HL-60 (cell line): ENCODE measurements at regions not wholly inside any gene's neighbourhood (a gene's known extent, or its start where the extent isn't known, plus 50 kb on each side); places are given as distances from the start of the nearest gene placed in this dataset.
A peak's percentile ranks its signal among the peaks of the same experiment; 100 is the strongest.

Source experiments
- DNase-seq, 2 experiments: peaks; one replicate each; pipeline ENCODE4 v3.0.0-alpha.2; 2010 to 2020; ENCODE audit warnings: low read depth in 1 of 2, low spot score in 1 of 2
- H3K27ac ChIP-seq: fragments of 250-450 bp; sonication (Bioruptor Pico); replicated peaks from 2 replicates; pipeline ENCODE4 v1.5.1; 2020; ENCODE audit warnings: mild to moderate bottlenecking, moderate library complexity
- H3K27me3 ChIP-seq: fragments of 250-450 bp; sonication (Bioruptor Pico); 2 replicates; pipeline ENCODE4 v1.5.1; 2021; ENCODE audit warnings: mild to moderate bottlenecking, moderate library complexity; ENCODE audit not compliant: insufficient read depth, poor library complexity, severe bottlenecking
- H3K4me3 ChIP-seq: replicated peaks from 2 replicates; pipeline ENCODE4 v1.5.1; 2011; ENCODE audit warnings: mild to moderate bottlenecking, control low read depth, low read length; ENCODE audit not compliant: insufficient read depth
- GABPA ChIP-seq: IDR thresholded peaks from 2 replicates; pipeline ENCODE4 v1.6.1; 2012; ENCODE audit warnings: low read depth
- POLR2AphosphoS5 ChIP-seq: IDR thresholded peaks from 2 replicates; pipeline ENCODE4 v1.6.1; 2012; ENCODE audit warnings: low read depth
- SPI1 ChIP-seq: IDR thresholded peaks from 2 replicates; pipeline ENCODE4 v1.6.1; 2012; ENCODE audit warnings: low read depth, mild to moderate bottlenecking, borderline replicate concordance
- TF ChIP-seq, protein P1 (sequence below): IDR thresholded peaks from one replicate; pipeline ENCODE4 v1.5.1; 2011; ENCODE audit warnings: low read length, control low read depth, inconsistent platforms; ENCODE audit not compliant: insufficient read depth
- TF ChIP-seq, protein P2 (sequence below): IDR thresholded peaks from 2 replicates; pipeline ENCODE4 v1.6.1; 2012; ENCODE audit warnings: low read depth; ENCODE audit not compliant: insufficient replicate concordance

DNA sequence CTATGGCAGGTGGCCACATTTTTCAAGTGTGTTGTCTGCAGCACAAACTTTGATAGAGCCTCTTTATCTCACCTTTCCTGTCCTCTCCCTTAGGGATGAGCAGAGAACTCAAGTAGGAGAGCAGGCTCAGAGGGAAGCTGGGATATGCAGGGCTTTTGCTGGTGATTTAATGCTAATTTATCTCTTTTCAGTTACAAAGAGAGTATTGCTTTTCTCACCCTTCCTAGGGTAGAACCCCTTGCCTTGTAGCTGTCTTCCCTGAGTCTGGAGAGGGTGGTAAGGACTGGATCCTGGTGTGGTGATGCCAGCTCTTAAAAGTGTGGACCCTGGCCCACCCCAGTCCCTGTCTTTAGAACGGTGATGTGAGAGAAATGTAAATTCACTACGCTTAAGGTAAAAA, 1061.4 kb downstream of the TYW1 start:
- TF ChIP-seq, protein P1, sequence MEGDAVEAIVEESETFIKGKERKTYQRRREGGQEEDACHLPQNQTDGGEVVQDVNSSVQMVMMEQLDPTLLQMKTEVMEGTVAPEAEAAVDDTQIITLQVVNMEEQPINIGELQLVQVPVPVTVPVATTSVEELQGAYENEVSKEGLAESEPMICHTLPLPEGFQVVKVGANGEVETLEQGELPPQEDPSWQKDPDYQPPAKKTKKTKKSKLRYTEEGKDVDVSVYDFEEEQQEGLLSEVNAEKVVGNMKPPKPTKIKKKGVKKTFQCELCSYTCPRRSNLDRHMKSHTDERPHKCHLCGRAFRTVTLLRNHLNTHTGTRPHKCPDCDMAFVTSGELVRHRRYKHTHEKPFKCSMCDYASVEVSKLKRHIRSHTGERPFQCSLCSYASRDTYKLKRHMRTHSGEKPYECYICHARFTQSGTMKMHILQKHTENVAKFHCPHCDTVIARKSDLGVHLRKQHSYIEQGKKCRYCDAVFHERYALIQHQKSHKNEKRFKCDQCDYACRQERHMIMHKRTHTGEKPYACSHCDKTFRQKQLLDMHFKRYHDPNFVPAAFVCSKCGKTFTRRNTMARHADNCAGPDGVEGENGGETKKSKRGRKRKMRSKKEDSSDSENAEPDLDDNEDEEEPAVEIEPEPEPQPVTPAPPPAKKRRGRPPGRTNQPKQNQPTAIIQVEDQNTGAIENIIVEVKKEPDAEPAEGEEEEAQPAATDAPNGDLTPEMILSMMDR: no peak
- TF ChIP-seq SPI1 (no peak), POLR2AphosphoS5 (no peak)
- H3K27ac ChIP-seq: no peak overlapping the region
- H3K4me3 ChIP-seq: no peak overlapping the region
- DNase-seq: no peak
- H3K27me3 ChIP-seq: no peaks in the 10 kb centered on the region

DNA sequence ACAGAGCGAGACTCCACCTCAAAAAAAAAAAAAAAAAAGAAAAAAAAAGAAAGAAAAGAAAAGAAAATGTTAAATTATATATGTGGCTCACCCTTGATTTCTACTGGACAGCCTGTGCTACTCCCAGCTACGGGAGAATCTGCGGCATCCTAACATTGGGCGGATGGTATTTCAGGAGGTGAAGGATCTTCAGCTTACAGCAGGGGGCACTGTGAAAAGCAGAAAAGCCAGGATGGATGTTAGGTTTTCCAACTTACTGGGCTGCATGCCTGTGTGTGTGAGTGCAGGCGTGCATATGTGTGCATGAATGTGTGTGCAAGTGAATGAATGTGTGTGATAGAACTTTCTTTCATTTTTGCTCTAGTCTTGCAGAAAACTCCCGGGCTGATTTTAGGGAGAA, 1066.5 kb downstream of the TYW1 start:
- no peak overlapping the region for H3K27ac ChIP-seq
- DNase-seq: no peak
- TF ChIP-seq, protein P1: peak; percentile 1
- TF ChIP-seq GABPA: no peak

DNA sequence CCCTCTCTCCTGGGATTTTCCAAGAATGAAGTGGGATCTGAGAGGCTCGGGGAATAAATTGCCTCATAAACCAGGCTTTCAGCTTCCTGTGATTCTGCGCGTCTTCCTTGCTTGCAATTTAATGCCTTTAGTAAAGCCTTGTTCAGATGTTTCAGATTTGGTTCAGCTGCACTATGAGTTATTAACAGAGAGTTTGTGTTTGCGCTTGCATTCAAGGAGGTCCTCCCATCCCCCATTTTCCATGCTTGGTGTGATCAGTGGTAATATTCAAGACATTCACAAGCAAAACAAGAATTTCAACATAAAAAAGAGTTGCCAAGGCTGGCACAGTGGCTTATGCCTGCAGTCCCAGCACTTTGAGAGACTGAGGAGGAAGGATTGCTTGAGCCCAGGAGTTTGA, 1068.9 kb downstream of the TYW1 start:
- TF ChIP-seq POLR2AphosphoS5: no peak
- no peak for TF ChIP-seq GABPA
- TF ChIP-seq SPI1: no peak
- TF ChIP-seq, protein P1: no peak
- TF ChIP-seq, protein P2, sequence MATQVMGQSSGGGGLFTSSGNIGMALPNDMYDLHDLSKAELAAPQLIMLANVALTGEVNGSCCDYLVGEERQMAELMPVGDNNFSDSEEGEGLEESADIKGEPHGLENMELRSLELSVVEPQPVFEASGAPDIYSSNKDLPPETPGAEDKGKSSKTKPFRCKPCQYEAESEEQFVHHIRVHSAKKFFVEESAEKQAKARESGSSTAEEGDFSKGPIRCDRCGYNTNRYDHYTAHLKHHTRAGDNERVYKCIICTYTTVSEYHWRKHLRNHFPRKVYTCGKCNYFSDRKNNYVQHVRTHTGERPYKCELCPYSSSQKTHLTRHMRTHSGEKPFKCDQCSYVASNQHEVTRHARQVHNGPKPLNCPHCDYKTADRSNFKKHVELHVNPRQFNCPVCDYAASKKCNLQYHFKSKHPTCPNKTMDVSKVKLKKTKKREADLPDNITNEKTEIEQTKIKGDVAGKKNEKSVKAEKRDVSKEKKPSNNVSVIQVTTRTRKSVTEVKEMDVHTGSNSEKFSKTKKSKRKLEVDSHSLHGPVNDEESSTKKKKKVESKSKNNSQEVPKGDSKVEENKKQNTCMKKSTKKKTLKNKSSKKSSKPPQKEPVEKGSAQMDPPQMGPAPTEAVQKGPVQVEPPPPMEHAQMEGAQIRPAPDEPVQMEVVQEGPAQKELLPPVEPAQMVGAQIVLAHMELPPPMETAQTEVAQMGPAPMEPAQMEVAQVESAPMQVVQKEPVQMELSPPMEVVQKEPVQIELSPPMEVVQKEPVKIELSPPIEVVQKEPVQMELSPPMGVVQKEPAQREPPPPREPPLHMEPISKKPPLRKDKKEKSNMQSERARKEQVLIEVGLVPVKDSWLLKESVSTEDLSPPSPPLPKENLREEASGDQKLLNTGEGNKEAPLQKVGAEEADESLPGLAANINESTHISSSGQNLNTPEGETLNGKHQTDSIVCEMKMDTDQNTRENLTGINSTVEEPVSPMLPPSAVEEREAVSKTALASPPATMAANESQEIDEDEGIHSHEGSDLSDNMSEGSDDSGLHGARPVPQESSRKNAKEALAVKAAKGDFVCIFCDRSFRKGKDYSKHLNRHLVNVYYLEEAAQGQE: no peak
- Histone ChIP-seq H3K4me3 (no peak overlapping the region), H3K27me3 (no peaks in the 10 kb centered on the region), H3K27ac (no peak overlapping the region)
- no peak for DNase-seq

More for the DNA sequence above, 1066.5 kb downstream of the TYW1 start:
- Histone ChIP-seq H3K4me3 (no peak overlapping the region), H3K27me3 (no peaks in the 10 kb centered on the region)

DNA sequence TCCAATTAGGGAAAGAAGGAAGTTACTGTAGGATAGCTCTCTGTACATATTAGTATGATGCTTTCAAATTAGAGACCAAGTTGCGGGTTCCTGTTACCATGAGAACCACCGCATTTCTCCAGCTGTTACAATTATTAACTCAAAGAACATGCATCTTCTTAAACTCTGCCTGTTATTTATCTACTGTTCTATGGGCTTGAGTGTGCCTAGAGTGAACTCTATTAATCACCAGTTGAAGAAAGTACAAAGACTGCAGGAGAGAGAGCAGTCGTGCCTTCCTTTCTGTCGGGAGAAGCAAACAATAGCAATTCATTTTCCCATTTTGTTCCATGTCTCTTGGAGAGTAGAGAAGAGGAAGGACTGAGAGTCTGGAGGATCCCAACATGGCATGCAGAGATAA, 1071.2 kb downstream of the TYW1 start:
- TF ChIP-seq POLR2AphosphoS5: no peak
- TF ChIP-seq, protein P1: no peak
- no peak for TF ChIP-seq GABPA
- TF ChIP-seq SPI1: no peak
- TF ChIP-seq, protein P2: no peak
- no peak for DNase-seq

More for the DNA sequence above, 1071.2 kb downstream of the TYW1 start:
- H3K4me3 ChIP-seq: no peak overlapping the region
- H3K27ac ChIP-seq: no peak overlapping the region
- H3K27me3 ChIP-seq: no peaks in the 10 kb centered on the region
